Calu3 (cell line): ENCODE measurements at regions not wholly inside any gene's neighbourhood (a gene's known extent, or its start where the extent isn't known, plus 50 kb on each side); places are given as distances from the start of the nearest gene placed in this dataset.
"Not testable (repeated sequence)": the region's sequence is repeated elsewhere in the genome, so short reads cannot be mapped to it uniquely, and the experiment has no call there.

Source experiments
- BruUV-seq: library from RNA; stranded (reverse); fragments of 400-500 nt; replicated peaks from 2 replicates; lab custom pipeline; 2021; lab: Mats Ljungman, UMichigan
- CTCF ChIA-PET: fragments of 300-600 bp; sonication (Branson Sonifier 250); formaldehyde crosslinking; loops from one replicate; lab custom pipeline; 2022; ENCODE audit warnings: antibody characterized with exemption; lab: Charles Lee
- DNase-seq: peaks from one replicate; pipeline ENCODE4 v3.0.0; 2022
- H3K27ac Mint-ChIP-seq: one replicate; pipeline ENCODE4 v1.8.0; 2022; ENCODE audit warnings: mixed read lengths; ENCODE audit not compliant: unreplicated experiment
- H3K27me3 Mint-ChIP-seq: one replicate; pipeline ENCODE4 v1.8.0; 2022; ENCODE audit warnings: mixed read lengths; ENCODE audit not compliant: unreplicated experiment
- H3K36me3 Mint-ChIP-seq: one replicate; pipeline ENCODE4 v1.8.0; 2022; ENCODE audit warnings: mild to moderate bottlenecking, moderate library complexity, mixed read lengths; ENCODE audit not compliant: insufficient read depth, unreplicated experiment
- H3K4me1 Mint-ChIP-seq: one replicate; pipeline ENCODE4 v1.8.0; 2022; ENCODE audit warnings: mild to moderate bottlenecking, low read depth, mixed read lengths; ENCODE audit not compliant: unreplicated experiment
- H3K4me3 Mint-ChIP-seq: one replicate; pipeline ENCODE4 v1.8.0; 2022; ENCODE audit warnings: mild to moderate bottlenecking, low read depth, moderate library complexity, mixed read lengths; ENCODE audit not compliant: unreplicated experiment
- H3K9me3 Mint-ChIP-seq: one replicate; pipeline ENCODE4 v1.8.0; 2022; ENCODE audit warnings: low read depth, mixed read lengths; ENCODE audit not compliant: unreplicated experiment
- CTCF ChIP-seq: fragments of 200-600 bp; IDR thresholded peaks from one replicate; pipeline ENCODE4 v1.8.0; 2022; ENCODE audit warnings: antibody characterized with exemption; ENCODE audit not compliant: unreplicated experiment
- intact Hi-C: fragments of 100-400 bp; cut with micrococcal nuclease; formaldehyde crosslinking; loops from one replicate; pipeline ENCODE4 v1.10.0; 2022; ENCODE audit not compliant: unreplicated experiment

GRCh38 chr18:1149709-1150108, 245.0 kb downstream of the ADCYAP1 start:
- Mint-ChIP-seq H3K27me3 (no peaks in the 10 kb centered on the region), H3K4me1 (no peaks in the 10 kb centered on the region), H3K9me3 (peaks cover 12% of the 10 kb centered on the region), H3K27ac (no peak overlapping the region), H3K36me3 (no peaks in the 10 kb centered on the region), H3K4me3 (no peak overlapping the region)
- no TSS peak for BruUV-seq
- CTCF ChIA-PET: no interaction called here
- TF ChIP-seq CTCF: no peak
- no peak for DNase-seq
- intact Hi-C loops: no loop called here

- DNase-seq: no peak
- Mint-ChIP-seq H3K27ac (no peak overlapping the region), H3K36me3 (no peaks in the 10 kb centered on the region), H3K27me3 (no peaks in the 10 kb centered on the region), H3K9me3 (peaks cover 12% of the 10 kb centered on the region), H3K4me3 (no peak overlapping the region), H3K4me1 (no peaks in the 10 kb centered on the region)
- intact Hi-C loops: no loop called here
- CTCF ChIA-PET: no interaction called here
- BruUV-seq: no TSS peak
- TF ChIP-seq CTCF: no peak
Measured at GRCh38 chr18:1150344-1150743, 245.7 kb downstream of the ADCYAP1 start.

GRCh38 chr18:1152958-1153357, 248.3 kb downstream of the ADCYAP1 start:
- H3K4me1 Mint-ChIP-seq, H3K4me3 Mint-ChIP-seq, H3K27ac Mint-ChIP-seq, H3K27me3 Mint-ChIP-seq, CTCF ChIA-PET, intact Hi-C loops, DNase-seq, H3K36me3 Mint-ChIP-seq, BruUV-seq: not testable (repeated sequence)
- H3K9me3 Mint-ChIP-seq: peaks cover 15% of the 10 kb centered on the region

GRCh38 chr18:1173593-1173992, 268.9 kb downstream of the ADCYAP1 start:
- Mint-ChIP-seq H3K27me3 (peaks cover 20% of the 10 kb centered on the region), H3K36me3 (no peaks in the 10 kb centered on the region), H3K9me3 (peaks cover 3% of the 10 kb centered on the region), H3K27ac (no peak overlapping the region), H3K4me1 (no peaks in the 10 kb centered on the region), H3K4me3 (no peak overlapping the region)
- no peak for DNase-seq
- no TSS peak for BruUV-seq
- TF ChIP-seq CTCF: no peak
- CTCF ChIA-PET: no interaction called here
- intact Hi-C loops: no loop called here

GRCh38 chr18:1177232-1177631, 272.6 kb downstream of the ADCYAP1 start:
- Mint-ChIP-seq H3K9me3 (peaks cover 10% of the 10 kb centered on the region), H3K4me3 (no peak overlapping the region), H3K27me3 (peaks cover 13% of the 10 kb centered on the region), H3K4me1 (no peaks in the 10 kb centered on the region), H3K36me3 (no peaks in the 10 kb centered on the region), H3K27ac (no peak overlapping the region)
- no TSS peak for BruUV-seq
- CTCF ChIA-PET: no interaction called here
- intact Hi-C loops: no loop called here
- TF ChIP-seq CTCF: no peak
- no peak for DNase-seq
